Mesendoderm (in vitro differentiated cells): ENCODE measurements at regions not wholly inside any gene's neighbourhood (a gene's known extent, or its start where the extent isn't known, plus 50 kb on each side); places are given as distances from the start of the nearest gene placed in this dataset.

ENCODE experiments used
- DNase-seq: peaks from one replicate; pipeline ENCODE4 v3.0.0; 2013
- H2AK5ac ChIP-seq: 2 replicates; pipeline ENCODE4 v1.6.1; 2013; ENCODE audit warnings: low read length, inconsistent platforms
- H2BK120ac ChIP-seq: 2 replicates; pipeline ENCODE4 v1.6.1; 2013; ENCODE audit warnings: low read depth, mild to moderate bottlenecking, low read length, moderate library complexity, mixed read lengths
- H2BK15ac ChIP-seq: replicated peaks from 2 replicates; pipeline ENCODE4 v1.6.1; 2013; ENCODE audit warnings: low read depth, mild to moderate bottlenecking, moderate library complexity
- H2BK5ac ChIP-seq: 2 replicates; pipeline ENCODE4 v1.6.1; 2013; ENCODE audit warnings: low read length, inconsistent platforms
- H3K18ac ChIP-seq: 2 replicates; pipeline ENCODE4 v1.6.1; 2013; ENCODE audit warnings: mild to moderate bottlenecking, low read length, mixed read lengths
- H3K23ac ChIP-seq: one replicate; pipeline ENCODE4 v1.6.1; 2013; ENCODE audit warnings: low read length
- H3K27ac ChIP-seq: 2 replicates; pipeline ENCODE4 v1.5.1; 2013; ENCODE audit warnings: low read depth, mild to moderate bottlenecking, inconsistent platforms, low read length, moderate library complexity
- H3K27me3 ChIP-seq: 2 replicates; pipeline ENCODE4 v1.6.1; 2013; ENCODE audit warnings: low read length, control low read depth, mild to moderate bottlenecking, inconsistent platforms; ENCODE audit not compliant: insufficient read depth, poor library complexity
- H3K36me3 ChIP-seq: 2 replicates; pipeline ENCODE4 v1.6.1; 2013; ENCODE audit warnings: low read length, inconsistent platforms; ENCODE audit not compliant: control insufficient read depth, insufficient read depth
- H3K4ac ChIP-seq: one replicate; pipeline ENCODE4 v1.6.1; 2013; ENCODE audit warnings: low read depth, mild to moderate bottlenecking, low read length, moderate library complexity
- H3K4me1 ChIP-seq: 2 replicates; pipeline ENCODE4 v1.6.1; 2013; ENCODE audit warnings: low read depth, low read length, inconsistent platforms; ENCODE audit not compliant: control insufficient read depth
- H3K4me2 ChIP-seq: 2 replicates; pipeline ENCODE4 v1.6.1; 2013; ENCODE audit warnings: low read length
- H3K4me3 ChIP-seq: 2 replicates; pipeline ENCODE4 v1.5.1; 2013; ENCODE audit warnings: mild to moderate bottlenecking, low read length
- H3K56ac ChIP-seq: one replicate; pipeline ENCODE4 v1.6.1; 2013; ENCODE audit warnings: low read length
- H3K79me1 ChIP-seq: 2 replicates; pipeline ENCODE4 v1.6.1; 2013; ENCODE audit warnings: low read length, inconsistent platforms
- H3K79me2 ChIP-seq: 2 replicates; pipeline ENCODE4 v1.6.1; 2013; ENCODE audit warnings: mild to moderate bottlenecking, low read length; ENCODE audit not compliant: control insufficient read depth, insufficient read depth
- H3K9ac ChIP-seq: 2 replicates; pipeline ENCODE4 v1.6.1; 2013; ENCODE audit warnings: low read length, inconsistent platforms
- H4K5ac ChIP-seq: one replicate; pipeline ENCODE4 v1.6.1; 2013; ENCODE audit warnings: low read length
- H4K8ac ChIP-seq: one replicate; pipeline ENCODE4 v1.6.1; 2013; ENCODE audit warnings: low read depth, mild to moderate bottlenecking, control low read depth, low read length, moderate library complexity
- WGBS: extraction: QIAGEN DNeasy Blood & Tissue Kit; methylation state at CpG from one replicate; pipeline ENCODE4 v1.1.7; 2013; ENCODE audit warnings: low lambda C conversion rate, missing lambda C conversion rate; ENCODE audit not compliant: insufficient coverage; ENCODE audit errors: extremely low coverage; 5-methylcytosine and 5-hydroxymethylcytosine counted together

GRCh38 chr20:6560978-6561377 is 206.5 kb upstream of the BMP2 start:
- no peak overlapping the region for H4K5ac ChIP-seq
- H2AK5ac ChIP-seq: no peak overlapping the region
- H3K4me2 ChIP-seq: no peak overlapping the region
- H3K79me2 ChIP-seq: no peaks in the 10 kb centered on the region
- no peak overlapping the region for H2BK5ac ChIP-seq
- no peak for DNase-seq
- no peak overlapping the region for H4K8ac ChIP-seq
- H3K27me3 ChIP-seq: no peaks in the 10 kb centered on the region
- no peaks in the 10 kb centered on the region for H3K79me1 ChIP-seq
- no CpG with 5 or more reads among the region's 3 CpGs for WGBS
- H3K36me3 ChIP-seq: no peaks in the 10 kb centered on the region
- no peak overlapping the region for H2BK120ac ChIP-seq
- H3K4ac ChIP-seq: no peak overlapping the region
- no peak overlapping the region for H3K23ac ChIP-seq
- no peak overlapping the region for H3K18ac ChIP-seq
- H3K56ac ChIP-seq: no peak overlapping the region
- peaks cover 3% of the 10 kb centered on the region for H3K4me1 ChIP-seq
- H3K9ac ChIP-seq: no peak overlapping the region
- H3K27ac ChIP-seq: no peak overlapping the region
- no peak overlapping the region for H3K4me3 ChIP-seq
- H2BK15ac ChIP-seq: no peak overlapping the region

GRCh38 chr20:6559791-6560190 is 207.7 kb upstream of the BMP2 start:
- no peaks in the 10 kb centered on the region for H3K79me1 ChIP-seq
- H4K8ac ChIP-seq: no peak overlapping the region
- peaks cover 3% of the 10 kb centered on the region for H3K4me1 ChIP-seq
- H3K23ac ChIP-seq: no peak overlapping the region
- WGBS: no CpG with 5 or more reads among the region's 4 CpGs
- no peaks in the 10 kb centered on the region for H3K36me3 ChIP-seq
- no peaks in the 10 kb centered on the region for H3K27me3 ChIP-seq
- H3K9ac ChIP-seq: no peak overlapping the region
- no peak overlapping the region for H2AK5ac ChIP-seq
- no peak overlapping the region for H3K4ac ChIP-seq
- no peak overlapping the region for H3K4me2 ChIP-seq
- no peak overlapping the region for H2BK15ac ChIP-seq
- no peak overlapping the region for H2BK5ac ChIP-seq
- H2BK120ac ChIP-seq: no peak overlapping the region
- H3K79me2 ChIP-seq: no peaks in the 10 kb centered on the region
- H3K27ac ChIP-seq: no peak overlapping the region
- H3K56ac ChIP-seq: no peak overlapping the region
- DNase-seq: no peak
- no peak overlapping the region for H3K18ac ChIP-seq
- H3K4me3 ChIP-seq: no peak overlapping the region
- H4K5ac ChIP-seq: no peak overlapping the region

- H2BK120ac ChIP-seq: no peak overlapping the region
- no peak overlapping the region for H3K18ac ChIP-seq
- no peak overlapping the region for H4K8ac ChIP-seq
- no CpG with 5 or more reads among the region's 2 CpGs for WGBS
- H3K4me1 ChIP-seq: peaks cover 3% of the 10 kb centered on the region
- no peak overlapping the region for H3K9ac ChIP-seq
- H3K56ac ChIP-seq: no peak overlapping the region
- peak; percentile 71 for DNase-seq
- H3K4ac ChIP-seq: no peak overlapping the region
- no peak overlapping the region for H2AK5ac ChIP-seq
- H3K23ac ChIP-seq: no peak overlapping the region
- H2BK5ac ChIP-seq: no peak overlapping the region
- H3K4me2 ChIP-seq: no peak overlapping the region
- H3K27ac ChIP-seq: no peak overlapping the region
- no peaks in the 10 kb centered on the region for H3K79me1 ChIP-seq
- H3K79me2 ChIP-seq: no peaks in the 10 kb centered on the region
- no peak overlapping the region for H3K4me3 ChIP-seq
- no peak overlapping the region for H4K5ac ChIP-seq
- H3K36me3 ChIP-seq: no peaks in the 10 kb centered on the region
- H2BK15ac ChIP-seq: no peak overlapping the region
- no peaks in the 10 kb centered on the region for H3K27me3 ChIP-seq
Observed at GRCh38 chr20:6558341-6558740, 209.1 kb upstream of the BMP2 start.

GRCh38 chr20:6533761-6534479 is 233.6 kb upstream of the BMP2 start:
- no CpG with 5 or more reads among the region's 17 CpGs for WGBS
- Histone ChIP-seq H2BK5ac (no peak overlapping the region), H3K4me1 (no peaks in the 10 kb centered on the region), H3K79me1 (no peaks in the 10 kb centered on the region), H4K5ac (no peak overlapping the region), H3K27ac (no peak overlapping the region), H2BK15ac (no peak overlapping the region), H3K18ac (no peak overlapping the region), H2BK120ac (no peak overlapping the region), H4K8ac (no peak overlapping the region), H3K9ac (no peak overlapping the region), H3K4me2 (no peak overlapping the region), H3K4ac (no peak overlapping the region), H3K23ac (no peak overlapping the region), H3K27me3 (no peaks in the 10 kb centered on the region), H3K56ac (no peak overlapping the region), H2AK5ac (no peak overlapping the region), H3K4me3 (no peak overlapping the region), H3K79me2 (no peaks in the 10 kb centered on the region), H3K36me3 (no peaks in the 10 kb centered on the region)
- DNase-seq: no peak

- Histone ChIP-seq H3K9ac (no peak overlapping the region), H4K8ac (no peak overlapping the region), H3K18ac (no peak overlapping the region), H3K27me3 (no peaks in the 10 kb centered on the region), H3K4me1 (no peaks in the 10 kb centered on the region), H3K4me3 (no peak overlapping the region), H3K4me2 (no peak overlapping the region), H3K79me2 (no peaks in the 10 kb centered on the region), H2BK120ac (no peak overlapping the region), H3K27ac (no peak overlapping the region), H4K5ac (no peak overlapping the region), H2BK15ac (no peak overlapping the region), H3K79me1 (no peaks in the 10 kb centered on the region), H3K36me3 (no peaks in the 10 kb centered on the region), H2AK5ac (no peak overlapping the region), H3K56ac (no peak overlapping the region), H2BK5ac (no peak overlapping the region), H3K23ac (no peak overlapping the region), H3K4ac (no peak overlapping the region)
- no CpG with 5 or more reads among the region's 2 CpGs for WGBS
- no peak for DNase-seq
Observed at GRCh38 chr20:6533351-6533750, 234.1 kb upstream of the BMP2 start.

GRCh38 chr20:6530779-6531315 is 236.6 kb upstream of the BMP2 start:
- Histone ChIP-seq H3K56ac (no peak overlapping the region), H3K27me3 (no peaks in the 10 kb centered on the region), H3K27ac (no peak overlapping the region), H3K9ac (no peak overlapping the region), H3K4me1 (no peaks in the 10 kb centered on the region), H4K5ac (no peak overlapping the region), H2AK5ac (no peak overlapping the region), H2BK120ac (no peak overlapping the region), H3K79me1 (no peaks in the 10 kb centered on the region), H3K4ac (no peak overlapping the region), H4K8ac (no peak overlapping the region), H3K36me3 (no peaks in the 10 kb centered on the region), H3K79me2 (no peaks in the 10 kb centered on the region), H3K4me2 (no peak overlapping the region), H2BK15ac (no peak overlapping the region), H3K18ac (no peak overlapping the region), H2BK5ac (no peak overlapping the region), H3K4me3 (no peak overlapping the region), H3K23ac (no peak overlapping the region)
- DNase-seq: no peak
- WGBS: no CpG with 5 or more reads among the region's 3 CpGs
